ENCODE measurements at regions not wholly inside any gene's neighbourhood (a gene's known extent, or its start where the extent isn't known, plus 50 kb on each side); places are given as distances from the start of the nearest gene placed in this dataset.

GRCh38 chr1:24252185-24252780 lies 65.2 kb upstream of the IFNLR1 start:
- DNase-seq = no peak
- intact Hi-C loops (cut with DNase I; ENCODE audit: low total_unique reads) = no loop called here
- Histone ChIP-seq H3K27ac (peak overlapping the region in 2 of 8 donors; percentile 80 to 86), H3K9me3 (no peaks in the 10 kb centered on the region), H3K36me3 (no peaks in the 10 kb centered on the region), H3K4me1 (peaks cover 0 to 19% (median 0%) of the 10 kb centered on the region in 6 donors), H3K27me3 (replicated peaks in 1 of 7) (peaks cover 0 to 5% (median 0%) of the 10 kb centered on the region in 7 donors), H3K4me3 (no peak overlapping the region)
- 81 to 94% (median 90%) methylated on average over 2 of the region's 2 CpGs for WGBS, 5 donors
- TF ChIP-seq POLR2AphosphoS5 (IDR thresholded peaks at IDR 0.05) (no peak), POLR2A (IDR thresholded peaks at IDR 0.05) (no peak)
- TF ChIP-seq, protein P1, sequence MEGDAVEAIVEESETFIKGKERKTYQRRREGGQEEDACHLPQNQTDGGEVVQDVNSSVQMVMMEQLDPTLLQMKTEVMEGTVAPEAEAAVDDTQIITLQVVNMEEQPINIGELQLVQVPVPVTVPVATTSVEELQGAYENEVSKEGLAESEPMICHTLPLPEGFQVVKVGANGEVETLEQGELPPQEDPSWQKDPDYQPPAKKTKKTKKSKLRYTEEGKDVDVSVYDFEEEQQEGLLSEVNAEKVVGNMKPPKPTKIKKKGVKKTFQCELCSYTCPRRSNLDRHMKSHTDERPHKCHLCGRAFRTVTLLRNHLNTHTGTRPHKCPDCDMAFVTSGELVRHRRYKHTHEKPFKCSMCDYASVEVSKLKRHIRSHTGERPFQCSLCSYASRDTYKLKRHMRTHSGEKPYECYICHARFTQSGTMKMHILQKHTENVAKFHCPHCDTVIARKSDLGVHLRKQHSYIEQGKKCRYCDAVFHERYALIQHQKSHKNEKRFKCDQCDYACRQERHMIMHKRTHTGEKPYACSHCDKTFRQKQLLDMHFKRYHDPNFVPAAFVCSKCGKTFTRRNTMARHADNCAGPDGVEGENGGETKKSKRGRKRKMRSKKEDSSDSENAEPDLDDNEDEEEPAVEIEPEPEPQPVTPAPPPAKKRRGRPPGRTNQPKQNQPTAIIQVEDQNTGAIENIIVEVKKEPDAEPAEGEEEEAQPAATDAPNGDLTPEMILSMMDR (IDR thresholded peaks at IDR 0.05 in 8 of 11, conservative IDR thresholded peaks at IDR 0.05 in 3 of 11) = no peak

DNA sequence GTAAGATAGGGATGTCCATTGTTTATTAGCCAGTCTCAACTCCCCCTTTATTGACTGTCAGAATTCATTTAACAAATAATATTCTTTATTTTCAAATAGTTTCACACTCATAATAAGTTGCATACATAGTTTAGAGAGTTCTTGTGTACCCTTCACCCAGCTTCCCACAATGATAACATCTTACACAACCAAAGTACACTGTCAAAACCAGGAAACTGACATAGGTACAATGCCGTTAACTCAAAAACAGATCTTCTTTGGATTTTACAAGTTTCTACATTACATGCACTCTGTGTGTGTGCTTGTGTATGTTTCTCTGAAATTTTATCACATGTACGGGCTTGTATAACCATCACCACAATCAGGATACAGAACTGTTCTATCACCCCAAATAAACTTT lies 64.4 kb upstream of the IFNLR1 start:
- Histone ChIP-seq H3K9me3 (no peaks in the 10 kb centered on the region), H3K36me3 (no peaks in the 10 kb centered on the region), H3K27me3 (replicated peaks in 1 of 7) (peaks cover 0 to 3% (median 0%) of the 10 kb centered on the region in 7 donors), H3K27ac (peak overlapping the region in 2 of 8 donors; percentile 80 to 86), H3K4me3 (no peak overlapping the region), H3K4me1 (peaks cover 0 to 19% (median 0%) of the 10 kb centered on the region in 6 donors)
- TF ChIP-seq POLR2AphosphoS5 (IDR thresholded peaks at IDR 0.05) = no peak
- TF ChIP-seq, protein P1 (IDR thresholded peaks at IDR 0.05 in 8 of 11, conservative IDR thresholded peaks at IDR 0.05 in 3 of 11) = no peak
- no peak for TF ChIP-seq POLR2A (IDR thresholded peaks at IDR 0.05)
- DNase-seq = no peak
- 74 to 92% (median 91%) methylated on average over 2 of the region's 2 CpGs for WGBS, 5 donors
- intact Hi-C loops (cut with DNase I; ENCODE audit: low total_unique reads) = no loop called here

DNA sequence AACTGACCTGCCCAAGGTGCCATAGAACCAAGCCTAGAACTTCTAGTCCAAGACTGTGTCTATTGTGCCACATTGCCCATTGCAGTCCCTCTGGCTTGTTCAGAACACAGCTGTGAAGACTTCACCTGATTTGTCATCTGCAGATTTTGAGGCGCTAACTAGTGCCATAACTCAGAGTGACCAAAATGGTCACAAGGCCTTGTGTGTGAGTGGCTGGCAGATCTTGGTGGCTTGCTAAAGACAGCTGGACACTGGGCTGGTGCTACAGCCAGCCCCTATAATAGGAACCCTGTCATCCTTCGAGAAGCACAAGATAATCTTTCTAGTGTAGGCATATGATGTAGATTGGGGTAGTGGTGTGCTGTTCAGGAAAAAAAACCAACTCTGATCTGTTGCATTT lies 63.7 kb upstream of the IFNLR1 start:
- Histone ChIP-seq H3K4me1 (peaks cover 0 to 19% (median 0%) of the 10 kb centered on the region in 6 donors), H3K27me3 (replicated peaks in 1 of 7) (peaks cover 0 to 3% (median 0%) of the 10 kb centered on the region in 7 donors), H3K36me3 (no peaks in the 10 kb centered on the region), H3K4me3 (no peak overlapping the region), H3K27ac (peak overlapping the region in 2 of 8 donors; percentile 80 to 86), H3K9me3 (no peaks in the 10 kb centered on the region)
- 91 to 100% (median 96%) methylated on average over 2 of the region's 2 CpGs for WGBS, 5 donors
- intact Hi-C loops (cut with DNase I; ENCODE audit: low total_unique reads) = no loop called here
- no peak for DNase-seq
- TF ChIP-seq, protein P1 (IDR thresholded peaks at IDR 0.05 in 8 of 11, conservative IDR thresholded peaks at IDR 0.05 in 3 of 11) = no peak
- TF ChIP-seq POLR2A (IDR thresholded peaks at IDR 0.05) (no peak), POLR2AphosphoS5 (IDR thresholded peaks at IDR 0.05) (no peak)

DNA sequence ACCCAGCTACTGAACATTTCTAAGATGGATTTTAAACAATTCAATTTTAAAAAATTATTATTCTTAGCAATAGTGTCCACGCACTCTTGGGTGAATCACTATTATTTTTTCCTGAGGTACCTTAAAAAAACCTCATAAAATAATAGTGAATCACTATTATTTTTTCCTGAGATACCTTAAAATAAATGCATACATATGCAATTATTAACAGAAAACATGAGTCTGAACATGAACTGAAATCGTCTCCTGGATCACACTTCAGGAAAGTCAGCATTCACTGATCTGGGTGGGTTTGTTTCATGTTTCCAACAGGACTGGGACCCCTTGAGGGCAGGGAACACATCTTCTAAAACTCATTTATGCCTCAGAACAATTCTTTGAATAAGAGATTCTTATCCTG lies 63.1 kb upstream of the IFNLR1 start:
- peak overlapping the region in 1 of 8 donors; percentile 86 for H3K27ac ChIP-seq
- intact Hi-C loops (cut with DNase I; ENCODE audit: low total_unique reads) = no loop called here
- 87 to 98% (median 92%) methylated on average over 2 of the region's 2 CpGs for WGBS, 5 donors

More for the DNA sequence above, 63.1 kb upstream of the IFNLR1 start:
- no peak for DNase-seq
- TF ChIP-seq POLR2AphosphoS5 (IDR thresholded peaks at IDR 0.05) = no peak
- no peak for TF ChIP-seq POLR2A (IDR thresholded peaks at IDR 0.05)
- Histone ChIP-seq H3K4me3 (no peak overlapping the region), H3K36me3 (no peaks in the 10 kb centered on the region), H3K27me3 (replicated peaks in 1 of 7) (peaks cover 0 to 3% (median 0%) of the 10 kb centered on the region in 7 donors), H3K4me1 (peaks cover 0 to 18% (median 0%) of the 10 kb centered on the region in 6 donors), H3K9me3 (no peaks in the 10 kb centered on the region)

All from spleen (tissue), 11 donors.